ENCODE measurements at regions not wholly inside any gene's neighbourhood (a gene's known extent, or its start where the extent isn't known, plus 50 kb on each side); places are given as distances from the start of the nearest gene placed in this dataset.
"Not testable (repeated sequence)": the region's sequence is repeated elsewhere in the genome, so short reads cannot be mapped to it uniquely, and the experiment has no call there.

- no peak for DNase-seq
Observed at GRCh38 chr5:154702477-154702876, 52.7 kb upstream of the LARP1 start.

- not testable (repeated sequence) for DNase-seq
Observed at GRCh38 chr5:154701725-154702124, 53.5 kb upstream of the LARP1 start.

- no peak for DNase-seq
Observed at GRCh38 chr5:154701181-154701580, 54.0 kb upstream of the LARP1 start.

- DNase-seq: not testable (repeated sequence)
Observed at GRCh38 chr5:154700289-154700928, 54.8 kb upstream of the LARP1 start.

GRCh38 chr5:154698763-154699162 is 56.4 kb upstream of the LARP1 start:
- DNase-seq: no peak

- no peak for DNase-seq
Observed at GRCh38 chr5:154697371-154697770, 57.8 kb upstream of the LARP1 start.

- DNase-seq: no peak
Observed at GRCh38 chr5:154696891-154697290, 58.3 kb upstream of the LARP1 start.

- DNase-seq: no peak
Observed at GRCh38 chr5:154694159-154694558, 61.0 kb upstream of the LARP1 start.

- no peak for DNase-seq
Observed at GRCh38 chr5:154690488-154690887, 64.7 kb upstream of the LARP1 start.

GRCh38 chr5:154686490-154686889 is 68.7 kb upstream of the LARP1 start:
- no peak for DNase-seq

GRCh38 chr5:154683101-154683880 is 71.9 kb upstream of the LARP1 start:
- no peak for DNase-seq

GRCh38 chr5:154679501-154679900 is 75.7 kb upstream of the LARP1 start:
- DNase-seq: no peak

- DNase-seq: no peak
Observed at GRCh38 chr5:154677921-154678320, 77.3 kb upstream of the LARP1 start.

- no peak for DNase-seq
Observed at GRCh38 chr5:154676508-154676907, 78.7 kb upstream of the LARP1 start.

- DNase-seq: no peak
Observed at GRCh38 chr5:154674029-154674428, 81.1 kb upstream of the LARP1 start.

GRCh38 chr5:154673506-154673905 is 81.7 kb upstream of the LARP1 start:
- DNase-seq: no peak

- DNase-seq: not testable (repeated sequence)
Observed at GRCh38 chr5:154669913-154670312, 85.3 kb upstream of the LARP1 start.

GRCh38 chr5:154669402-154669801 is 85.8 kb upstream of the LARP1 start:
- DNase-seq: no peak

- no peak for DNase-seq
Observed at GRCh38 chr5:154664869-154665268, 90.3 kb upstream of the LARP1 start.

- no peak for DNase-seq
Observed at GRCh38 chr5:154663424-154663823, 91.8 kb upstream of the LARP1 start.

GRCh38 chr5:154654486-154655371 is 100.4 kb upstream of the LARP1 start:
- DNase-seq: no peak

- no peak for DNase-seq
Observed at GRCh38 chr5:154653764-154654485, 101.3 kb upstream of the LARP1 start.

- DNase-seq: no peak
Observed at GRCh38 chr5:154653418-154653763, 101.8 kb upstream of the LARP1 start.

All from NCI-H510A (cell line).